Suprapubic skin (tissue), 4 donors: ENCODE measurements at regions not wholly inside any gene's neighbourhood (a gene's known extent, or its start where the extent isn't known, plus 50 kb on each side); places are given as distances from the start of the nearest gene placed in this dataset.

Experiments used
- DNase-seq, 2 donors: peaks; one replicate each; pipeline ENCODE4 v3.0.0-alpha.2; 2019; ENCODE audit warnings: low spot score in 2 of 2
- H3K27ac ChIP-seq: fragments of 200-600 bp; sonication (generic); one replicate; pipeline ENCODE4 v1.5.1; 2019
- H3K27me3 ChIP-seq: fragments of 200-600 bp; sonication (generic); one replicate; pipeline ENCODE4 v1.5.1; 2019
- H3K36me3 ChIP-seq: fragments of 200-600 bp; sonication (generic); one replicate; pipeline ENCODE4 v1.5.1; 2019
- H3K4me1 ChIP-seq: fragments of 200-600 bp; sonication (generic); one replicate; pipeline ENCODE4 v1.5.1; 2019
- H3K4me3 ChIP-seq: fragments of 200-600 bp; sonication (generic); one replicate; pipeline ENCODE4 v1.5.1; 2019; ENCODE audit warnings: mild to moderate bottlenecking
- H3K9me3 ChIP-seq: fragments of 200-600 bp; sonication (generic); one replicate; pipeline ENCODE4 v1.5.1; 2019
- CTCF ChIP-seq, 2 donors: fragments of 200-600 bp in 1 of 2; fragments of 450-650 bp in 1 of 2; sonication (generic) in 1 of 2; IDR thresholded peaks; one replicate each; pipeline ENCODE4 v1.5.1; 2016 to 2019; ENCODE audit warnings: antibody characterized with exemption in 2 of 2, mild to moderate bottlenecking in 1 of 2, moderate library complexity in 1 of 2
- EP300 ChIP-seq: sonication (generic); formaldehyde crosslinking; IDR thresholded peaks from one replicate; pipeline ENCODE4 v1.6.1; 2017; ENCODE audit warnings: antibody characterized with exemption
- POLR2A ChIP-seq, 2 donors: fragments of 450-650 bp; IDR thresholded peaks; one replicate each; pipeline ENCODE4 v1.6.1; 2017; ENCODE audit warnings: antibody characterized with exemption in 2 of 2, mild to moderate bottlenecking in 2 of 2, moderate library complexity in 2 of 2
- POLR2AphosphoS5 ChIP-seq, 3 donors: sonication (generic); formaldehyde crosslinking; IDR thresholded peaks; one replicate each; pipeline ENCODE4 v1.6.1; 2017; ENCODE audit warnings: antibody characterized with exemption in 3 of 3
- WGBS: methylation state at CpG from one replicate; pipeline ENCODE4 v1.1.5; 2018; 5-methylcytosine and 5-hydroxymethylcytosine counted together

GRCh38 chr5:6251565-6252102 lies 126.7 kb downstream of the MED10 start:
- WGBS, result 94% methylated on average over 7 of the region's 7 CpGs
- Histone ChIP-seq H3K27me3 (no peaks in the 10 kb centered on the region), H3K27ac (no peak overlapping the region), H3K9me3 (no peaks in the 10 kb centered on the region), H3K36me3 (no peaks in the 10 kb centered on the region), H3K4me3 (no peak overlapping the region), H3K4me1 (no peaks in the 10 kb centered on the region)
- TF ChIP-seq EP300, result no peak
- TF ChIP-seq POLR2AphosphoS5 (IDR thresholded peaks at IDR 0.05), result no peak
- TF ChIP-seq POLR2A (IDR thresholded peaks at IDR 0.05), result no peak
- no peak for TF ChIP-seq CTCF (IDR thresholded peaks at IDR 0.05)
- DNase-seq, result no peak

GRCh38 chr5:6250121-6250520 lies 128.2 kb downstream of the MED10 start:
- Histone ChIP-seq H3K36me3 (no peaks in the 10 kb centered on the region), H3K27ac (no peak overlapping the region), H3K4me3 (no peak overlapping the region), H3K4me1 (no peaks in the 10 kb centered on the region), H3K9me3 (no peaks in the 10 kb centered on the region), H3K27me3 (no peaks in the 10 kb centered on the region)
- TF ChIP-seq POLR2AphosphoS5 (IDR thresholded peaks at IDR 0.05) (no peak), EP300 (no peak), CTCF (IDR thresholded peaks at IDR 0.05) (no peak), POLR2A (IDR thresholded peaks at IDR 0.05) (no peak)
- no peak for DNase-seq
- WGBS, result 97% methylated on average over 5 of the region's 7 CpGs

GRCh38 chr5:6248132-6248531 lies 130.2 kb downstream of the MED10 start:
- DNase-seq, result no peak
- H3K9me3 ChIP-seq, result no peaks in the 10 kb centered on the region
- H3K4me1 ChIP-seq, result no peaks in the 10 kb centered on the region
- H3K4me3 ChIP-seq, result no peak overlapping the region
- TF ChIP-seq POLR2AphosphoS5 (IDR thresholded peaks at IDR 0.05) (no peak), POLR2A (IDR thresholded peaks at IDR 0.05) (no peak), EP300 (no peak), CTCF (IDR thresholded peaks at IDR 0.05) (no peak)
- WGBS, result 80% methylated on average over 5 of the region's 5 CpGs
- no peak overlapping the region for H3K27ac ChIP-seq
- H3K27me3 ChIP-seq, result no peaks in the 10 kb centered on the region
- H3K36me3 ChIP-seq, result no peaks in the 10 kb centered on the region

DNA sequence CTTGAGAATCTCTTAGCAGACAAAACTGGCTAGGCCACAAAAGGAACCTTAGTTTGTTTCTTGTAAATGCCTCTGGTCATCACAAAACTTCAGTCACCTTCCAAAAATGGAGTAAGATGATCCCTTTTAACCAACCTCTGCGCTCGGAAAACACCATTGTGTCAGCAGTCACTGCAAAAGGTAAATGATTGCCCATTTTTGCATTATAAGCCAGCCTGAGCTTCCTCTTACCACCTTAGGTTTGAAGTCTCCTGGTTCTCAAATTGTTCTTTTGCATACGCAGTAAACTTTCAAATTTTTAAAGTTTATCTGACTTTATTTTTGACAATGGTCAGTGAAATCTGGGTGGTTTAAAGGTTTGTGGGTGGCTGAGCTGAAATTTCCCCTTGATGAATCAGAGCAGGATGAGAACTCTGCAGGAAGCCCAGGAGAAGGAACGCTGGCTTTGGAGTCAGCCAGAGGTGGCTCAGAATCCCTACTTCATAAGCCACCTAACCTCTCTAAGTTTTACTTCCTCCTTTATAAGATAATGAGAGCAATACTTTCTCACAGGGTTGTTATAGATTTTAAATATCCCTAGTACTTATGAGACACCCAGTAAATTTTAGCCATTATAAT lies 131.4 kb downstream of the MED10 start:
- DNase-seq, result no peak
- 83% methylated on average over 4 of the region's 4 CpGs for WGBS
- TF ChIP-seq POLR2A (IDR thresholded peaks at IDR 0.05), result no peak
- no peak for TF ChIP-seq EP300
- TF ChIP-seq POLR2AphosphoS5 (IDR thresholded peaks at IDR 0.05), result no peak
- no peak for TF ChIP-seq CTCF (IDR thresholded peaks at IDR 0.05)
- Histone ChIP-seq H3K27me3 (no peaks in the 10 kb centered on the region), H3K9me3 (no peaks in the 10 kb centered on the region), H3K4me1 (no peaks in the 10 kb centered on the region), H3K4me3 (no peak overlapping the region), H3K36me3 (no peaks in the 10 kb centered on the region), H3K27ac (no peak overlapping the region)

DNA sequence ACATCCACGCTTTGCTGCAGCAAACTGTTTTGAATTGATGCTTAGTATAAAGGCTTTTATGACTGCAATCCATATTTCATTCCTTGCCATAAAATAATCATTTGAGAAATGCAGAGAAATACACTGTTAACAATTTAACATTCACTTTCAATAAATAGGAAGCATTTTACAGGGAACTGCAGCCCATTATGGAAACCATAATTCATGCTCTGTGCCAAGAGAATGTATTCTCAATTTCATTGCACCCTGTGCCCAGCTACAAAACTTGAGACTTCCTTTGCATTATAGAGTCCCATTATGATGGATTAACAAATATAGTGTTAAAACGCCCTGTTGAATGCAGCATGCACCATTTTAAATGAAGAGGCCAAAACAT lies 134.0 kb downstream of the MED10 start:
- H3K27ac ChIP-seq, result no peak overlapping the region
- no peaks in the 10 kb centered on the region for H3K4me1 ChIP-seq
- no peak for DNase-seq
- TF ChIP-seq EP300 (no peak), POLR2AphosphoS5 (IDR thresholded peaks at IDR 0.05) (no peak), CTCF (IDR thresholded peaks at IDR 0.05) (no peak), POLR2A (IDR thresholded peaks at IDR 0.05) (no peak)
- no peak overlapping the region for H3K4me3 ChIP-seq
- peaks cover 9% of the 10 kb centered on the region for H3K9me3 ChIP-seq
- H3K36me3 ChIP-seq, result no peaks in the 10 kb centered on the region
- no peaks in the 10 kb centered on the region for H3K27me3 ChIP-seq
- 80% methylated on average over 2 of the region's 2 CpGs for WGBS
